ENCODE measurements at regions not wholly inside any gene's neighbourhood (a gene's known extent, or its start where the extent isn't known, plus 50 kb on each side); places are given as distances from the start of the nearest gene placed in this dataset.

- TF ChIP-seq POLR2AphosphoS5 (IDR thresholded peaks at IDR 0.05): no peak
- TF ChIP-seq, protein P1, sequence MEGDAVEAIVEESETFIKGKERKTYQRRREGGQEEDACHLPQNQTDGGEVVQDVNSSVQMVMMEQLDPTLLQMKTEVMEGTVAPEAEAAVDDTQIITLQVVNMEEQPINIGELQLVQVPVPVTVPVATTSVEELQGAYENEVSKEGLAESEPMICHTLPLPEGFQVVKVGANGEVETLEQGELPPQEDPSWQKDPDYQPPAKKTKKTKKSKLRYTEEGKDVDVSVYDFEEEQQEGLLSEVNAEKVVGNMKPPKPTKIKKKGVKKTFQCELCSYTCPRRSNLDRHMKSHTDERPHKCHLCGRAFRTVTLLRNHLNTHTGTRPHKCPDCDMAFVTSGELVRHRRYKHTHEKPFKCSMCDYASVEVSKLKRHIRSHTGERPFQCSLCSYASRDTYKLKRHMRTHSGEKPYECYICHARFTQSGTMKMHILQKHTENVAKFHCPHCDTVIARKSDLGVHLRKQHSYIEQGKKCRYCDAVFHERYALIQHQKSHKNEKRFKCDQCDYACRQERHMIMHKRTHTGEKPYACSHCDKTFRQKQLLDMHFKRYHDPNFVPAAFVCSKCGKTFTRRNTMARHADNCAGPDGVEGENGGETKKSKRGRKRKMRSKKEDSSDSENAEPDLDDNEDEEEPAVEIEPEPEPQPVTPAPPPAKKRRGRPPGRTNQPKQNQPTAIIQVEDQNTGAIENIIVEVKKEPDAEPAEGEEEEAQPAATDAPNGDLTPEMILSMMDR (IDR thresholded peaks at IDR 0.05): peak in 5 of 6 experiments; percentile 34 to 70 (median 46)
- no peak for TF ChIP-seq POLR2A (IDR thresholded peaks at IDR 0.05)
- TF ChIP-seq EP300 (IDR thresholded peaks at IDR 0.05): no peak
Measured at GRCh38 chr11:26227301-26227746, 104.6 kb upstream of the ANO3 start.

All from upper lobe of left lung (tissue), 4 donors.